Panc1 (cell line): ENCODE measurements at regions not wholly inside any gene's neighbourhood (a gene's known extent, or its start where the extent isn't known, plus 50 kb on each side); places are given as distances from the start of the nearest gene placed in this dataset.

Experiments used
- CTCF ChIP-seq: fragments of 450-650 bp; IDR thresholded peaks from 2 replicates; pipeline ENCODE4 v1.5.1; 2017; ENCODE audit warnings: mild to moderate bottlenecking
- POLR2AphosphoS5 ChIP-seq: IDR thresholded peaks from 2 replicates; pipeline ENCODE4 v1.6.1; 2012; ENCODE audit warnings: mild to moderate bottlenecking, low read depth, low read length, moderate library complexity
- SIN3A ChIP-seq: IDR thresholded peaks from 2 replicates; pipeline ENCODE4 v1.6.1; 2012; ENCODE audit warnings: low read depth, mild to moderate bottlenecking, low read length, moderate library complexity, borderline replicate concordance; ENCODE audit not compliant: insufficient read depth
- TCF7L2 ChIP-seq: IDR thresholded peaks from 2 replicates; pipeline ENCODE4 v1.6.1; 2011; ENCODE audit warnings: mild to moderate bottlenecking, low read depth, low read length, inconsistent platforms
- TF ChIP-seq, protein P1 (sequence below), 2 experiments: IDR thresholded peaks; 2 replicates each; pipeline ENCODE4 v1.6.1; 2011 to 2012; ENCODE audit warnings: low read depth in 2 of 2, control low read depth in 1 of 2, low read length in 1 of 2, mild to moderate bottlenecking in 1 of 2, moderate library complexity in 1 of 2; ENCODE audit not compliant: insufficient read depth in 1 of 2

GRCh38 chr4:159041054-159042034 lies 61.5 kb upstream of the RAPGEF2 start:
- TF ChIP-seq CTCF, result no peak
- TF ChIP-seq TCF7L2, result no peak
- TF ChIP-seq, protein P1, sequence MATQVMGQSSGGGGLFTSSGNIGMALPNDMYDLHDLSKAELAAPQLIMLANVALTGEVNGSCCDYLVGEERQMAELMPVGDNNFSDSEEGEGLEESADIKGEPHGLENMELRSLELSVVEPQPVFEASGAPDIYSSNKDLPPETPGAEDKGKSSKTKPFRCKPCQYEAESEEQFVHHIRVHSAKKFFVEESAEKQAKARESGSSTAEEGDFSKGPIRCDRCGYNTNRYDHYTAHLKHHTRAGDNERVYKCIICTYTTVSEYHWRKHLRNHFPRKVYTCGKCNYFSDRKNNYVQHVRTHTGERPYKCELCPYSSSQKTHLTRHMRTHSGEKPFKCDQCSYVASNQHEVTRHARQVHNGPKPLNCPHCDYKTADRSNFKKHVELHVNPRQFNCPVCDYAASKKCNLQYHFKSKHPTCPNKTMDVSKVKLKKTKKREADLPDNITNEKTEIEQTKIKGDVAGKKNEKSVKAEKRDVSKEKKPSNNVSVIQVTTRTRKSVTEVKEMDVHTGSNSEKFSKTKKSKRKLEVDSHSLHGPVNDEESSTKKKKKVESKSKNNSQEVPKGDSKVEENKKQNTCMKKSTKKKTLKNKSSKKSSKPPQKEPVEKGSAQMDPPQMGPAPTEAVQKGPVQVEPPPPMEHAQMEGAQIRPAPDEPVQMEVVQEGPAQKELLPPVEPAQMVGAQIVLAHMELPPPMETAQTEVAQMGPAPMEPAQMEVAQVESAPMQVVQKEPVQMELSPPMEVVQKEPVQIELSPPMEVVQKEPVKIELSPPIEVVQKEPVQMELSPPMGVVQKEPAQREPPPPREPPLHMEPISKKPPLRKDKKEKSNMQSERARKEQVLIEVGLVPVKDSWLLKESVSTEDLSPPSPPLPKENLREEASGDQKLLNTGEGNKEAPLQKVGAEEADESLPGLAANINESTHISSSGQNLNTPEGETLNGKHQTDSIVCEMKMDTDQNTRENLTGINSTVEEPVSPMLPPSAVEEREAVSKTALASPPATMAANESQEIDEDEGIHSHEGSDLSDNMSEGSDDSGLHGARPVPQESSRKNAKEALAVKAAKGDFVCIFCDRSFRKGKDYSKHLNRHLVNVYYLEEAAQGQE (IDR thresholded peaks at IDR 0.05; ENCODE audit: insufficient read depth in 1 of 2, low read depth in 2 of 2, low read length in 1 of 2), result no peak
- no peak for TF ChIP-seq POLR2AphosphoS5
- TF ChIP-seq SIN3A, result no peak
